H1 (cell line): ENCODE measurements at regions not wholly inside any gene's neighbourhood (a gene's known extent, or its start where the extent isn't known, plus 50 kb on each side); places are given as distances from the start of the nearest gene placed in this dataset.

Experiments
- CTCF ChIA-PET: fragments of 300-600 bp; sonication (Branson Sonifier 250); formaldehyde crosslinking; loops from one replicate; lab custom pipeline; 2021; ENCODE audit not compliant: partially characterized antibody; lab: Charles Lee
- POLR2A ChIA-PET: fragments of 300-600 bp; sonication (Branson Sonifier 250); formaldehyde crosslinking; loops from one replicate; lab custom pipeline; 2021; ENCODE audit warnings: inconsistent platforms; ENCODE audit not compliant: partially characterized antibody; lab: Charles Lee
- DNase-seq, 2 experiments: peaks; one replicate each; pipeline versions ENCODE4 v3.0.0 to v3.0.0-alpha.2; 2010 to 2022; ENCODE audit warnings: low spot score in 2 of 2, low read depth in 1 of 2, mixed read lengths in 1 of 2
- FAIRE-seq: peaks from 2 replicates; lab custom pipeline; 2011; peaks lifted over from hg19 to GRCh38; lab: Jason Lieb, UNC
- H2AFZ ChIP-seq: 2 replicates; pipeline ENCODE4 v1.8.1; 2012; ENCODE audit warnings: low read length, inconsistent platforms
- H2AK5ac ChIP-seq: 2 replicates; pipeline ENCODE4 v1.6.1; 2013; ENCODE audit warnings: low read depth, low read length
- H2BK120ac ChIP-seq: replicated peaks from 2 replicates; pipeline ENCODE3; 2013; ENCODE audit warnings: low read depth, low read length, inconsistent platforms
- H2BK12ac ChIP-seq: 2 replicates; pipeline ENCODE4 v1.6.1; 2013; ENCODE audit warnings: low read depth, low read length
- H2BK15ac ChIP-seq: 2 replicates; pipeline ENCODE4 v1.6.1; 2013; ENCODE audit warnings: low read length
- H2BK20ac ChIP-seq: 2 replicates; pipeline ENCODE4 v1.6.1; 2013; ENCODE audit warnings: low read length
- H2BK5ac ChIP-seq: 2 replicates; pipeline ENCODE4 v1.6.1; 2013; ENCODE audit warnings: low read depth, low read length
- H3K14ac ChIP-seq: 2 replicates; pipeline ENCODE4 v1.6.1; 2013; ENCODE audit warnings: inconsistent platforms; ENCODE audit not compliant: insufficient read length
- H3K18ac ChIP-seq: 2 replicates; pipeline ENCODE4 v1.6.1; 2013; ENCODE audit warnings: low read length; ENCODE audit errors: extremely low read depth
- H3K23ac ChIP-seq: 2 replicates; pipeline ENCODE4 v1.6.1; 2013; ENCODE audit warnings: inconsistent platforms; ENCODE audit not compliant: insufficient read length
- H3K23me2 ChIP-seq: 2 replicates; pipeline ENCODE4 v1.6.1; 2013; ENCODE audit warnings: low read depth, low read length
- H3K27ac ChIP-seq: 2 replicates; pipeline ENCODE4 v1.6.1; 2011; ENCODE audit warnings: low read depth, low read length, inconsistent platforms
- H3K27me3 ChIP-seq, 4 experiments: replicated peaks in 1 of 4; 1 replicate in 1 of 4; 2 replicates in 3 of 4; pipeline versions ENCODE4 v1.6.1 to v1.8.1; 2011 to 2013; ENCODE audit warnings: low read length in 3 of 4, mild to moderate bottlenecking in 3 of 4, inconsistent platforms in 2 of 4, mixed read lengths in 2 of 4, moderate library complexity in 1 of 4; ENCODE audit not compliant: control insufficient read depth in 3 of 4, insufficient read depth in 3 of 4; ENCODE audit errors: extremely low read depth in 1 of 4
- H3K36me3 ChIP-seq, 4 experiments: 2 replicates each; pipeline versions ENCODE4 v1.6.1 to v1.8.1; 2011 to 2013; ENCODE audit warnings: mild to moderate bottlenecking in 4 of 4, low read length in 3 of 4, moderate library complexity in 2 of 4, control low read depth in 1 of 4, inconsistent platforms in 1 of 4; ENCODE audit not compliant: insufficient read depth in 4 of 4, control insufficient read depth in 2 of 4
- H3K4ac ChIP-seq: replicated peaks from 2 replicates; pipeline ENCODE3; 2013; ENCODE audit warnings: low read length, low read depth, mixed read lengths, inconsistent platforms; ENCODE audit not compliant: insufficient read length
- H3K4me1 ChIP-seq, 4 experiments: replicated peaks in 1 of 4; 1 replicate in 1 of 4; 2 replicates in 3 of 4; pipeline versions ENCODE4 v1.6.1 to v1.8.1; 2011 to 2013; ENCODE audit warnings: low read length in 3 of 4, inconsistent platforms in 2 of 4, mixed read lengths in 1 of 4; ENCODE audit not compliant: insufficient read depth in 4 of 4, control insufficient read depth in 3 of 4
- H3K4me2 ChIP-seq, 2 experiments: 2 replicates each; pipeline versions ENCODE4 v1.6.1 to v1.8.1; 2011 to 2013; ENCODE audit warnings: low read depth in 2 of 2, low read length in 2 of 2, control low read depth in 1 of 2, inconsistent platforms in 1 of 2, mild to moderate bottlenecking in 1 of 2; ENCODE audit not compliant: insufficient read depth in 1 of 2
- H3K4me3 ChIP-seq, 4 experiments: fragments of 200-600, 300-600 bp in 1 of 4; sonication (generic), shearing (Covaris generic), sonication (Bioruptor Twin) in 1 of 4; 2 replicates each; pipeline versions ENCODE4 v1.5.1 to v1.8.1; 2011 to 2016; ENCODE audit warnings: low read length in 4 of 4, low read depth in 3 of 4, control low read depth in 2 of 4, inconsistent platforms in 2 of 4, mild to moderate bottlenecking in 2 of 4, mixed read lengths in 1 of 4, moderate library complexity in 1 of 4; ENCODE audit not compliant: insufficient read depth in 2 of 4; ENCODE audit errors: extremely low read depth in 1 of 4
- H3K56ac ChIP-seq: replicated peaks from 2 replicates; pipeline ENCODE3; 2013; ENCODE audit warnings: low read depth, mild to moderate bottlenecking, mixed read lengths, low read length, inconsistent platforms; ENCODE audit not compliant: insufficient read length
- H3K79me1 ChIP-seq: 2 replicates; pipeline ENCODE4 v1.6.1; 2013; ENCODE audit warnings: low read depth, low read length, control low read depth
- H3K79me2 ChIP-seq, 2 experiments: 2 replicates each; pipeline versions ENCODE4 v1.6.1 to v1.8.1; 2012 to 2013; ENCODE audit warnings: low read length in 2 of 2, mild to moderate bottlenecking in 2 of 2, inconsistent platforms in 1 of 2; ENCODE audit not compliant: insufficient read depth in 2 of 2, control insufficient read depth in 1 of 2
- H3K9ac ChIP-seq, 4 experiments: replicated peaks in 1 of 4; 1 replicate in 1 of 4; 2 replicates in 3 of 4; pipeline versions ENCODE4 v1.6.1 to v1.8.1; 2011 to 2013; ENCODE audit warnings: low read depth in 3 of 4, low read length in 3 of 4, control low read depth in 2 of 4, mild to moderate bottlenecking in 2 of 4, moderate library complexity in 2 of 4, inconsistent platforms in 1 of 4; ENCODE audit errors: extremely low read depth in 1 of 4
- H3K9me3 ChIP-seq, 2 experiments: 2 replicates each; pipeline versions ENCODE4 v1.6.1 to v1.8.1; 2012 to 2013; ENCODE audit warnings: mild to moderate bottlenecking in 2 of 2, moderate library complexity in 2 of 2, control low read depth in 1 of 2, inconsistent platforms in 1 of 2, low read depth in 1 of 2, low read length in 1 of 2, mixed read lengths in 1 of 2; ENCODE audit not compliant: insufficient read depth in 2 of 2
- H4K20me1 ChIP-seq, 2 experiments: replicated peaks in 1 of 2; 2 replicates each; pipeline versions ENCODE3 to v1.8.1; 2011 to 2013; ENCODE audit warnings: inconsistent platforms in 2 of 2, low read length in 2 of 2, mild to moderate bottlenecking in 1 of 2; ENCODE audit not compliant: insufficient read depth in 2 of 2, control insufficient read depth in 1 of 2
- H4K5ac ChIP-seq: 2 replicates; pipeline ENCODE4 v1.6.1; 2013; ENCODE audit warnings: low read length, low read depth, mixed read lengths, inconsistent platforms; ENCODE audit not compliant: insufficient read length
- H4K8ac ChIP-seq: 2 replicates; pipeline ENCODE4 v1.8.0; 2013; ENCODE audit warnings: mild to moderate bottlenecking, moderate library complexity, low read length, inconsistent platforms; ENCODE audit not compliant: insufficient read depth; ENCODE audit errors: extremely low read depth
- H4K91ac ChIP-seq: replicated peaks from 2 replicates; pipeline ENCODE3; 2013; ENCODE audit warnings: low read length, mixed read lengths, inconsistent platforms; ENCODE audit not compliant: insufficient read length
- ASH2L ChIP-seq: fragments of 200-600, 300-600 bp; sonication (generic); IDR thresholded peaks from one replicate; pipeline ENCODE4 v1.7.1; 2017; ENCODE audit warnings: low read length
- BCL11A ChIP-seq, 2 experiments: IDR thresholded peaks; one replicate each; pipeline ENCODE4 v1.6.1; 2011; ENCODE audit warnings: low read depth in 2 of 2, low read length in 2 of 2, mild to moderate bottlenecking in 2 of 2
- CBX5 ChIP-seq: fragments of 300-800, 300-1000 bp; sonication (generic); IDR thresholded peaks from 2 replicates; pipeline ENCODE4 v1.7.1; 2016; ENCODE audit warnings: antibody characterized with exemption, low read length, low read depth
- CHD2 ChIP-seq: IDR thresholded peaks from 2 replicates; pipeline ENCODE4 v1.6.1; 2012; ENCODE audit warnings: low read length, improper control_type of control experiment
- CTBP2 ChIP-seq: IDR thresholded peaks from 2 replicates; pipeline ENCODE4 v1.7.0; 2011; ENCODE audit warnings: borderline replicate concordance, mild to moderate bottlenecking, moderate library complexity, mixed read lengths, low read length; ENCODE audit not compliant: insufficient read depth, insufficient read length
- EZH2 ChIP-seq: fragments of 200-600 bp; sonication (generic); IDR thresholded peaks from 2 replicates; pipeline ENCODE4 v1.7.1; 2012; ENCODE audit warnings: low read depth, mild to moderate bottlenecking, moderate library complexity, low read length, inconsistent platforms; ENCODE audit not compliant: severe bottlenecking
- JUN ChIP-seq: IDR thresholded peaks from 2 replicates; pipeline ENCODE4 v1.6.1; 2011; ENCODE audit warnings: low read depth, mild to moderate bottlenecking, improper control_type of control experiment, low read length
- JUND ChIP-seq: IDR thresholded peaks from 2 replicates; pipeline ENCODE4 v1.6.1; 2011; ENCODE audit warnings: mild to moderate bottlenecking, improper control_type of control experiment, low read length
- RAD21 ChIP-seq, 2 experiments: IDR thresholded peaks in 1 of 2; conservative IDR thresholded peaks in 1 of 2; 2 replicates each; pipeline ENCODE4 v1.6.1; 2011; ENCODE audit warnings: low read depth in 2 of 2, low read length in 2 of 2, improper control_type of control experiment in 1 of 2, inconsistent platforms in 1 of 2, mild to moderate bottlenecking in 1 of 2, moderate library complexity in 1 of 2
- SP2 ChIP-seq: IDR thresholded peaks from 2 replicates; pipeline ENCODE4 v1.6.1; 2012; ENCODE audit warnings: mild to moderate bottlenecking, low read length, inconsistent platforms
- TBP ChIP-seq: IDR thresholded peaks from 2 replicates; pipeline ENCODE4 v1.6.1; 2011; ENCODE audit warnings: low read depth, low read length, improper control_type of control experiment
- WGBS, 2 experiments: shearing (Covaris generic) in 1 of 2; methylation state at CpG; one replicate each; pipeline versions ENCODE4 v1.1.6 to v1.1.7; 2013 to 2015; ENCODE audit warnings: low lambda C conversion rate in 2 of 2, mixed read lengths in 2 of 2, inconsistent platforms in 1 of 2, low coverage in 1 of 2, missing lambda C conversion rate in 1 of 2; ENCODE audit not compliant: insufficient replicate concordance in 2 of 2, insufficient coverage in 1 of 2, insufficient read length in 1 of 2; ENCODE audit errors: extremely low coverage in 1 of 2, missing lambda C conversion rate in 1 of 2; 5-methylcytosine and 5-hydroxymethylcytosine counted together
- TF ChIP-seq, protein P1 (sequence below): IDR thresholded peaks from 2 replicates; pipeline ENCODE4 v1.6.1; 2012; ENCODE audit warnings: low read length, inconsistent platforms

- Histone ChIP-seq H2AK5ac (no peak overlapping the region), H2BK15ac (no peak overlapping the region), H3K4ac (no peak overlapping the region), H4K8ac (no peak overlapping the region), H3K56ac (no peak overlapping the region), H2BK20ac (no peak overlapping the region), H3K27ac (no peak overlapping the region), H3K18ac (no peak overlapping the region), H3K9me3 (0 out of 4 replicates have a peak, but pooled peaks cover 2 to 3% of the 10 kb centered on the region in 2 experiments), H3K79me2 (no peaks in the 10 kb centered on the region), H3K23ac (no peak overlapping the region), H2AFZ (no peak overlapping the region), H3K27me3 (no peaks in the 10 kb centered on the region), H3K4me2 (no peak overlapping the region), H2BK12ac (no peak overlapping the region), H2BK5ac (no peak overlapping the region), H3K4me3 (no peak overlapping the region), H4K20me1 (no peaks in the 10 kb centered on the region), H4K5ac (no peak overlapping the region), H4K91ac (no peak overlapping the region), H3K36me3 (no peaks in the 10 kb centered on the region), H3K79me1 (no peaks in the 10 kb centered on the region), H3K9ac (no peak overlapping the region), H2BK120ac (no peak overlapping the region), H3K14ac (no peak overlapping the region), H3K4me1 (no peaks in the 10 kb centered on the region), H3K23me2 (no peaks in the 10 kb centered on the region)
- ChIA-PET CTCF (no interaction called here), POLR2A (no interaction called here)
- FAIRE-seq (no peak), DNase-seq (no peak)
- 92% methylated on average over 4 of the region's 4 CpGs; no CpG with 5 or more reads in 1 of the 2 experiments for WGBS, 2 experiments
- TF ChIP-seq EZH2 (no peak), CHD2 (no peak), SP2 (no peak), RAD21 (IDR thresholded peaks at IDR 0.05 in 1 of 2, conservative IDR thresholded peaks at IDR 0.05 in 1 of 2; ENCODE audit: low read depth in 2 of 2, low read length in 2 of 2) (no peak), TBP (no peak), CBX5 (no peak), CTBP2 (no peak), BCL11A (IDR thresholded peaks at IDR 0.05; ENCODE audit: low read depth in 2 of 2, low read length in 2 of 2) (no peak), JUND (no peak), ASH2L (no peak), JUN (no peak)
- TF ChIP-seq, protein P1, sequence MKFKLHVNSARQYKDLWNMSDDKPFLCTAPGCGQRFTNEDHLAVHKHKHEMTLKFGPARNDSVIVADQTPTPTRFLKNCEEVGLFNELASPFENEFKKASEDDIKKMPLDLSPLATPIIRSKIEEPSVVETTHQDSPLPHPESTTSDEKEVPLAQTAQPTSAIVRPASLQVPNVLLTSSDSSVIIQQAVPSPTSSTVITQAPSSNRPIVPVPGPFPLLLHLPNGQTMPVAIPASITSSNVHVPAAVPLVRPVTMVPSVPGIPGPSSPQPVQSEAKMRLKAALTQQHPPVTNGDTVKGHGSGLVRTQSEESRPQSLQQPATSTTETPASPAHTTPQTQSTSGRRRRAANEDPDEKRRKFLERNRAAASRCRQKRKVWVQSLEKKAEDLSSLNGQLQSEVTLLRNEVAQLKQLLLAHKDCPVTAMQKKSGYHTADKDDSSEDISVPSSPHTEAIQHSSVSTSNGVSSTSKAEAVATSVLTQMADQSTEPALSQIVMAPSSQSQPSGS: no peak
Measured at GRCh38 chr13:34258646-34259386, 440.9 kb downstream of the RFC3 start.
